ENCODE measurements at regions not wholly inside any gene's neighbourhood (a gene's known extent, or its start where the extent isn't known, plus 50 kb on each side); places are given as distances from the start of the nearest gene placed in this dataset.

DNA sequence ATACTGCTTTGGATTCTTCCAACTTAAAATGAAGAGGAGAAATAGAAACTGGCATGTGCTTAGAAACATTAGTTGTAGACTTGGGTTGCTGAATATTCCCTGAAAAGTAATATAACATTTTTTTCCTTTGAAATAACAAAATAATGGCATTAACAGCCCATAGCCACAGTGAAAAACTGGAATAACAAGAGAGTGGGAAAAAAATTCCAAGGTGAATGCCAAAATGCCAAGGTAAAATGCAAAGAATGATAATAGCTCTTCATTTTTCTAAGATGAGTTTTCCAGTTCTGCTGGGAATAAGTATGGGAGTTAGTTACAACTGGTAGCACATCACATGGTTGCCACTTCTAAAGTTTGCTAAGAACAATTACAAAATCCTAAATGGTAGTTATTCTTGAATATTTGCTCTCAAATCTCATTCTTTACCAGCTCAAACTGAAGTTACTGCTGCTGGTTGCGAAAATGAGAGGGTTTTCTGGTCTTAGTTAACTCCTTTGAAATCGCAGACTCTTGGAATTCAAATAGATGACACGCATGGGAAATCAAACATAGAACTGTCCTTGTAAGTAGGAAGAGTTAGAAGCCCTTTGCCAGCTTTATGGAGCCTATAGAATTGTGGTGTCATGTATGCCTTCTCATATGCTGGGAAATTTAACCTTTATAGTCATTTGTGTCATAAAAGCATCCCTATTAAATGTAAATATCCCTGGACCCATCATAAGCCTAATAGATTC, 165.0 kb upstream of the DCN start:
- FAIRE-seq (no peak), ATAC-seq (no peak), DNase-seq (no peak)
- Histone ChIP-seq H3K36me3 (no peaks in the 10 kb centered on the region), H3K4me3 (no peak overlapping the region), H3K27ac (no peak overlapping the region), H3K4me1 (no peaks in the 10 kb centered on the region), H3K9me3 (no peaks in the 10 kb centered on the region), H3K27me3 (no peaks in the 10 kb centered on the region)
- intact Hi-C loops (cut with DNase I): no loop called here
- TF ChIP-seq, protein P1, sequence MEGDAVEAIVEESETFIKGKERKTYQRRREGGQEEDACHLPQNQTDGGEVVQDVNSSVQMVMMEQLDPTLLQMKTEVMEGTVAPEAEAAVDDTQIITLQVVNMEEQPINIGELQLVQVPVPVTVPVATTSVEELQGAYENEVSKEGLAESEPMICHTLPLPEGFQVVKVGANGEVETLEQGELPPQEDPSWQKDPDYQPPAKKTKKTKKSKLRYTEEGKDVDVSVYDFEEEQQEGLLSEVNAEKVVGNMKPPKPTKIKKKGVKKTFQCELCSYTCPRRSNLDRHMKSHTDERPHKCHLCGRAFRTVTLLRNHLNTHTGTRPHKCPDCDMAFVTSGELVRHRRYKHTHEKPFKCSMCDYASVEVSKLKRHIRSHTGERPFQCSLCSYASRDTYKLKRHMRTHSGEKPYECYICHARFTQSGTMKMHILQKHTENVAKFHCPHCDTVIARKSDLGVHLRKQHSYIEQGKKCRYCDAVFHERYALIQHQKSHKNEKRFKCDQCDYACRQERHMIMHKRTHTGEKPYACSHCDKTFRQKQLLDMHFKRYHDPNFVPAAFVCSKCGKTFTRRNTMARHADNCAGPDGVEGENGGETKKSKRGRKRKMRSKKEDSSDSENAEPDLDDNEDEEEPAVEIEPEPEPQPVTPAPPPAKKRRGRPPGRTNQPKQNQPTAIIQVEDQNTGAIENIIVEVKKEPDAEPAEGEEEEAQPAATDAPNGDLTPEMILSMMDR (IDR thresholded peaks at IDR 0.05): no peak
- 64 to 77% methylated on average over 3 of the region's 3 CpGs for WGBS, 2 donors

DNA sequence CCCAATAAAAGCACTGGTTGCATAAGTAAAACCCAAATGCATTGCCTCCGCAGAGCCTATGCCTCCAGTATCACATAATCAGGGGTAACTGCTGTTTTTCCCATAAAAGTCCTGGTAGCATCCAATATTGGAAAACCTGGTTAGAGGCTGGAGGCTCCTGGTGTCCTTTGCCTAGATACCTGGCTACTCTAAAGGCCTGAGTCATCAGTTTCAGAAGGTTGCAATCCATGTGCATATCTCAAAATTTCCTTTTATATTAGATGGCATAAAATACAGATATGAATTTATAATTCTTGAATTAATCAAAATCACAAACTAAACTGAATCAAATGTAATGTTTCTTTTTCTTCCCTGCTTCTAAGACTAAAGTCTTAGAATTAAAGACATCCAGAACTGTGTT, 164.2 kb upstream of the DCN start:
- Histone ChIP-seq H3K27me3 (no peaks in the 10 kb centered on the region), H3K4me3 (no peak overlapping the region), H3K9me3 (no peaks in the 10 kb centered on the region), H3K36me3 (no peaks in the 10 kb centered on the region), H3K4me1 (no peaks in the 10 kb centered on the region), H3K27ac (no peak overlapping the region)
- ATAC-seq (no peak), FAIRE-seq (no peak), DNase-seq (no peak)
- TF ChIP-seq, protein P1 (IDR thresholded peaks at IDR 0.05): no peak
- WGBS, 2 donors: 92 to 94% methylated on average over 1 of the region's 1 CpG
- intact Hi-C loops (cut with DNase I): no loop called here

DNA sequence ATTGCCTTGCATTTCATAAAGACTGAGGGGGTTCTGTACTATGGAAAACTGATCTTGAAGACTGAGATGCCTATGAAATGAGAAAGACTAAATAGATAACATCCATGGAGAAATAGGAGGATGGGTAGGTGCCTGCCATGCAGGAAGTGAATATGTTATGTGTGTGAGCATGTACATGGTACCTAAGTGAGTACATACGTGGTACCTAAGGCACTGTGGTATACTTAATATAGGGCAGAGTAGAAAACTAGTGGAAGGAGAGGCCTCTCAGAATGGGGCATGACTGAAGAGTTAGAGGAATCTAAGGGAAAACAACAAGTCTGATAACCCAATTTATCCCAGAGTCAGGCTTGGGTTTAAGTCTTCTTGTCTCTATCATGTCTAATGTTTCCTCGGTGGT, 161.8 kb upstream of the DCN start:
- 80 to 82% methylated on average over 2 of the region's 2 CpGs for WGBS, 2 donors
- DNase-seq (no peak), ATAC-seq (no peak), FAIRE-seq (no peak)
- Histone ChIP-seq H3K4me1 (no peaks in the 10 kb centered on the region), H3K9me3 (no peaks in the 10 kb centered on the region), H3K27me3 (no peaks in the 10 kb centered on the region), H3K36me3 (no peaks in the 10 kb centered on the region), H3K27ac (no peak overlapping the region), H3K4me3 (no peak overlapping the region)
- TF ChIP-seq, protein P1 (IDR thresholded peaks at IDR 0.05): no peak
- intact Hi-C loops (cut with DNase I): no loop called here

DNA sequence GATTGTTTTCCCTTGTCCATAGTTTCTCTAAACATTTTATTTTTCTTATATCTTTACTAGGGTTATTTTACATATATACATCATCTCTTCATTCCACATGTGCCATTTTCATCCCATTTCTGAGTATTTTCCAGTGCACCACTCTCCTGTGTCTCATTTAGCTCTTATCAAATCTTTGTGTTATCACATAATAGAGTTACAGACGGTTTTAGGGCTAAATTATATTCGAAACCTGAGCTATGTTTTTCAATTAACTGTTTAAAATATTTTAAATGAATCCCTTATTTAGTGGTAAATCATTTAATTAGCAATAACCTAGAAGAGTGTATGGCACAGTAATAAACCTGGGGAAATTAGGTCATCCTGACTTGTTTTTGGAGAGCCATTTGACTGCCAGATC, 160.4 kb upstream of the DCN start:
- no peaks in the 10 kb centered on the region for H3K27me3 ChIP-seq
- no peak overlapping the region for H3K4me3 ChIP-seq
- H3K36me3 ChIP-seq: no peaks in the 10 kb centered on the region
- no peak overlapping the region for H3K27ac ChIP-seq
- DNase-seq (no peak), FAIRE-seq (no peak), ATAC-seq (no peak)
- 55 to 58% methylated on average over 2 of the region's 2 CpGs for WGBS, 2 donors
- intact Hi-C loops (cut with DNase I): no loop called here
- H3K9me3 ChIP-seq: no peaks in the 10 kb centered on the region
- TF ChIP-seq, protein P1 (IDR thresholded peaks at IDR 0.05): no peak
- no peaks in the 10 kb centered on the region for H3K4me1 ChIP-seq

DNA sequence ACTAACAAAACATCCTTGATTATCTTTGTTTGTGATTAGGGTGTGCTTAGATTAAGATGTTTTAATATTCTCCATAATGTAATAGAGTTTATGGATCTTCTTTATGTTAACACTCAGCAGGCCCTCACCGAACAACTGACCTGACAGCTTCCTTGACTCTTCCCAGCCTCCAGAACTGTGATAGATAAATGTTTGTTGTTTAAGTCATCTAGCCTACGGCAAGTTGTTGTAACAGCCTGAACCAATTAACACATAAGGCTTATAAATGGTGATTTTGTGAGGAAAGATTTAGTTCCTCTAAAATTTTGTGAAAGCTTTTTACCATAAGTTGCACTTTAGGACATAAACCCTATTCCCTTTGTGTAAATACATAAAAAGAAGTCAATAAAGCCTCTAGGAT, 156.5 kb upstream of the DCN start:
- DNase-seq (no peak), ATAC-seq (no peak), FAIRE-seq (no peak)
- Histone ChIP-seq H3K9me3 (no peaks in the 10 kb centered on the region), H3K36me3 (no peaks in the 10 kb centered on the region), H3K27me3 (no peaks in the 10 kb centered on the region), H3K27ac (no peak overlapping the region), H3K4me1 (no peaks in the 10 kb centered on the region), H3K4me3 (no peak overlapping the region)
- TF ChIP-seq, protein P1 (IDR thresholded peaks at IDR 0.05): no peak
- 89 to 90% methylated on average over 2 of the region's 2 CpGs for WGBS, 2 donors
- intact Hi-C loops (cut with DNase I): no loop called here

Data from pancreas (tissue), 10 donors.